ENCODE measurements at regions not wholly inside any gene's neighbourhood (a gene's known extent, or its start where the extent isn't known, plus 50 kb on each side); places are given as distances from the start of the nearest gene placed in this dataset.

DNA sequence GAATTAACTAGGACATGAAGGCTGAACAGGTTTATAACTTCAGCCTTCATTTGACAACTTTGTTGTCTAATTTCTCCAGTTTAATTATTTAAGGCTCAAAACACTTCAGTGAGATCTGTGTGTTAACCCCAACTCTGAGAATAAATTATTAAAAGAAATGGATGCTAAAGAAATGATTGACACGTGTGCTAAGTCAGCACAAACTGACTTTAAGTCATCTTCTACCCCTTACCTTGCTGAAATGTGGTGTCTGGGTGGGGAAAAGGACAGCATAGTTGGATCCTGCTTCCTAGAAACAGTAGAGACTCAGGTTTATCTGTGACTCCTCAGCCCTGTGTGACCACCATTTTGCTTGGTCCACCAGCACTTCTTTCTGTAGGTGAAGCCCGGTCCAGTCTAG, 324.8 kb upstream of the NPSR1 start:
- TF ChIP-seq, protein P1, sequence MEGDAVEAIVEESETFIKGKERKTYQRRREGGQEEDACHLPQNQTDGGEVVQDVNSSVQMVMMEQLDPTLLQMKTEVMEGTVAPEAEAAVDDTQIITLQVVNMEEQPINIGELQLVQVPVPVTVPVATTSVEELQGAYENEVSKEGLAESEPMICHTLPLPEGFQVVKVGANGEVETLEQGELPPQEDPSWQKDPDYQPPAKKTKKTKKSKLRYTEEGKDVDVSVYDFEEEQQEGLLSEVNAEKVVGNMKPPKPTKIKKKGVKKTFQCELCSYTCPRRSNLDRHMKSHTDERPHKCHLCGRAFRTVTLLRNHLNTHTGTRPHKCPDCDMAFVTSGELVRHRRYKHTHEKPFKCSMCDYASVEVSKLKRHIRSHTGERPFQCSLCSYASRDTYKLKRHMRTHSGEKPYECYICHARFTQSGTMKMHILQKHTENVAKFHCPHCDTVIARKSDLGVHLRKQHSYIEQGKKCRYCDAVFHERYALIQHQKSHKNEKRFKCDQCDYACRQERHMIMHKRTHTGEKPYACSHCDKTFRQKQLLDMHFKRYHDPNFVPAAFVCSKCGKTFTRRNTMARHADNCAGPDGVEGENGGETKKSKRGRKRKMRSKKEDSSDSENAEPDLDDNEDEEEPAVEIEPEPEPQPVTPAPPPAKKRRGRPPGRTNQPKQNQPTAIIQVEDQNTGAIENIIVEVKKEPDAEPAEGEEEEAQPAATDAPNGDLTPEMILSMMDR (conservative IDR thresholded peaks at IDR 0.05; ENCODE audit: low read depth in 2 of 2) = no peak
- TF ChIP-seq EZH2 (IDR thresholded peaks at IDR 0.05; ENCODE audit: low read depth, unreplicated experiment) (no peak), EZH2phosphoT487 (IDR thresholded peaks at IDR 0.05; ENCODE audit: unreplicated experiment) (no peak), POLR2AphosphoS5 (IDR thresholded peaks at IDR 0.05; ENCODE audit: low read depth) (no peak), NANOG (IDR thresholded peaks at IDR 0.05; ENCODE audit: borderline replicate concordance) (no peak), CREB1 (CRISPR knock-in tag; IDR thresholded peaks at IDR 0.05; ENCODE audit: low read depth) (no peak), JUNB (IDR thresholded peaks at IDR 0.05; ENCODE audit: unreplicated experiment) (no peak), STAT1 (IDR thresholded peaks at IDR 0.05; ENCODE audit: unreplicated experiment) (no peak), ZNF114 (CRISPR knock-in tag; IDR thresholded peaks at IDR 0.05) (no peak), ZNF331 (CRISPR knock-in tag; IDR thresholded peaks at IDR 0.05; ENCODE audit: low read depth) (no peak), ZNF462 (CRISPR knock-in tag; IDR thresholded peaks at IDR 0.05) (no peak)
- TF ChIP-seq, protein P2, sequence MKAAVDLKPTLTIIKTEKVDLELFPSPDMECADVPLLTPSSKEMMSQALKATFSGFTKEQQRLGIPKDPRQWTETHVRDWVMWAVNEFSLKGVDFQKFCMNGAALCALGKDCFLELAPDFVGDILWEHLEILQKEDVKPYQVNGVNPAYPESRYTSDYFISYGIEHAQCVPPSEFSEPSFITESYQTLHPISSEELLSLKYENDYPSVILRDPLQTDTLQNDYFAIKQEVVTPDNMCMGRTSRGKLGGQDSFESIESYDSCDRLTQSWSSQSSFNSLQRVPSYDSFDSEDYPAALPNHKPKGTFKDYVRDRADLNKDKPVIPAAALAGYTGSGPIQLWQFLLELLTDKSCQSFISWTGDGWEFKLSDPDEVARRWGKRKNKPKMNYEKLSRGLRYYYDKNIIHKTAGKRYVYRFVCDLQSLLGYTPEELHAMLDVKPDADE (IDR thresholded peaks at IDR 0.05) = no peak
- TF ChIP-seq, protein P3, sequence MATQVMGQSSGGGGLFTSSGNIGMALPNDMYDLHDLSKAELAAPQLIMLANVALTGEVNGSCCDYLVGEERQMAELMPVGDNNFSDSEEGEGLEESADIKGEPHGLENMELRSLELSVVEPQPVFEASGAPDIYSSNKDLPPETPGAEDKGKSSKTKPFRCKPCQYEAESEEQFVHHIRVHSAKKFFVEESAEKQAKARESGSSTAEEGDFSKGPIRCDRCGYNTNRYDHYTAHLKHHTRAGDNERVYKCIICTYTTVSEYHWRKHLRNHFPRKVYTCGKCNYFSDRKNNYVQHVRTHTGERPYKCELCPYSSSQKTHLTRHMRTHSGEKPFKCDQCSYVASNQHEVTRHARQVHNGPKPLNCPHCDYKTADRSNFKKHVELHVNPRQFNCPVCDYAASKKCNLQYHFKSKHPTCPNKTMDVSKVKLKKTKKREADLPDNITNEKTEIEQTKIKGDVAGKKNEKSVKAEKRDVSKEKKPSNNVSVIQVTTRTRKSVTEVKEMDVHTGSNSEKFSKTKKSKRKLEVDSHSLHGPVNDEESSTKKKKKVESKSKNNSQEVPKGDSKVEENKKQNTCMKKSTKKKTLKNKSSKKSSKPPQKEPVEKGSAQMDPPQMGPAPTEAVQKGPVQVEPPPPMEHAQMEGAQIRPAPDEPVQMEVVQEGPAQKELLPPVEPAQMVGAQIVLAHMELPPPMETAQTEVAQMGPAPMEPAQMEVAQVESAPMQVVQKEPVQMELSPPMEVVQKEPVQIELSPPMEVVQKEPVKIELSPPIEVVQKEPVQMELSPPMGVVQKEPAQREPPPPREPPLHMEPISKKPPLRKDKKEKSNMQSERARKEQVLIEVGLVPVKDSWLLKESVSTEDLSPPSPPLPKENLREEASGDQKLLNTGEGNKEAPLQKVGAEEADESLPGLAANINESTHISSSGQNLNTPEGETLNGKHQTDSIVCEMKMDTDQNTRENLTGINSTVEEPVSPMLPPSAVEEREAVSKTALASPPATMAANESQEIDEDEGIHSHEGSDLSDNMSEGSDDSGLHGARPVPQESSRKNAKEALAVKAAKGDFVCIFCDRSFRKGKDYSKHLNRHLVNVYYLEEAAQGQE (IDR thresholded peaks at IDR 0.05; ENCODE audit: unreplicated experiment) = no peak

Data from GM23338 (cell line).